GM12878 (cell line): ENCODE measurements at regions not wholly inside any gene's neighbourhood (a gene's known extent, or its start where the extent isn't known, plus 50 kb on each side); places are given as distances from the start of the nearest gene placed in this dataset.
"Not testable (repeated sequence)": the region's sequence is repeated elsewhere in the genome, so short reads cannot be mapped to it uniquely, and the experiment has no call there.

Experiments
- ATAC-seq: fragments of 200-7000 bp; cut with Tn5 transposase; 3 replicates; pipeline ENCODE4 v1.9.1; 2020; ENCODE audit warnings: mild to moderate bottlenecking, moderate library complexity
- BruUV-seq: library from RNA; stranded (reverse); fragments of 400-500 nt; replicated peaks from 2 replicates; lab custom pipeline; 2021; lab: Mats Ljungman, UMichigan
- CTCF ChIA-PET: fragments of 300-600 bp; sonication (Branson Sonifier 250); formaldehyde crosslinking; extraction: SDS; loops from one replicate; lab custom pipeline; 2021; ENCODE audit warnings: inconsistent platforms; lab: Yijun Ruan, JAX
- POLR2A ChIA-PET: fragments of 350-600 bp; formaldehyde crosslinking; extraction: SDS; loops from one replicate; lab custom pipeline; 2021; ENCODE audit warnings: inconsistent platforms; lab: Charles Lee
- RAD21 ChIA-PET: fragments of 300-600 bp; sonication (Branson Sonifier 250); formaldehyde crosslinking; loops from one replicate; lab custom pipeline; 2023; ENCODE audit warnings: antibody characterized with exemption; ENCODE audit not compliant: unreplicated experiment; lab: Charles Lee
- SMC1A ChIA-PET: fragments of 300-600 bp; sonication (Branson Sonifier 250); formaldehyde crosslinking; loops from one replicate; lab custom pipeline; 2023; ENCODE audit not compliant: unreplicated experiment, uncharacterized antibody; lab: Charles Lee
- DNase-seq: peaks from one replicate; pipeline ENCODE4 v3.0.0-alpha.2; 2011; ENCODE audit warnings: low read depth, low spot score
- FAIRE-seq: peaks from 3 replicates; lab custom pipeline; 2011; peaks lifted over from hg19 to GRCh38; lab: Jason Lieb, UNC
- H2AFZ ChIP-seq: 2 replicates; pipeline ENCODE4 v1.6.0; 2011; ENCODE audit warnings: low read depth, low read length, control low read depth; ENCODE audit not compliant: control insufficient read depth
- H3K27ac ChIP-seq: 2 replicates; pipeline ENCODE4 v1.5.1; 2011; ENCODE audit warnings: control low read depth; ENCODE audit not compliant: control insufficient read depth, insufficient read depth
- H3K27me3 ChIP-seq, 2 experiments: replicated peaks in 1 of 2; 2 replicates each; pipeline versions ENCODE4 v1.6.0 to v1.6.1; 2011; ENCODE audit warnings: low read length in 1 of 2; ENCODE audit not compliant: control insufficient read depth in 2 of 2, insufficient read depth in 2 of 2
- H3K36me3 ChIP-seq, 2 experiments: 2 replicates each; pipeline ENCODE4 v1.5.1; 2011; ENCODE audit warnings: low read length in 1 of 2; ENCODE audit not compliant: control insufficient read depth in 2 of 2, insufficient read depth in 2 of 2
- H3K4me1 ChIP-seq: 2 replicates; pipeline ENCODE4 v1.6.1; 2011; ENCODE audit warnings: mild to moderate bottlenecking, low read length, moderate library complexity, mixed read lengths; ENCODE audit not compliant: control insufficient read depth, insufficient read depth
- H3K4me2 ChIP-seq: 2 replicates; pipeline ENCODE4 v1.6.0; 2011; ENCODE audit warnings: control low read depth; ENCODE audit not compliant: control insufficient read depth, insufficient read depth
- H3K4me3 ChIP-seq: fragments of 200-600 bp; sonication (generic); 2 replicates; pipeline ENCODE4 v1.5.1; 2016
- H3K79me2 ChIP-seq: 2 replicates; pipeline ENCODE4 v1.6.0; 2011; ENCODE audit warnings: low read length; ENCODE audit not compliant: control insufficient read depth, insufficient read depth
- H3K9ac ChIP-seq: 2 replicates; pipeline ENCODE4 v1.8.0; 2011; ENCODE audit warnings: low read length, control low read depth, mixed read lengths; ENCODE audit not compliant: control insufficient read depth, insufficient read depth
- H3K9me3 ChIP-seq: replicated peaks from 3 replicates; pipeline ENCODE4 v1.5.1; 2011; ENCODE audit warnings: mild to moderate bottlenecking, low read length; ENCODE audit not compliant: control insufficient read depth, insufficient read depth
- H4K20me1 ChIP-seq: 2 replicates; pipeline ENCODE4 v1.6.0; 2011; ENCODE audit not compliant: control insufficient read depth, insufficient read depth
- CTCF ChIP-seq, 3 experiments: IDR thresholded peaks in 2 of 3; conservative IDR thresholded peaks in 1 of 3; 2 replicates each; pipeline ENCODE4 v1.5.1; 2011; ENCODE audit warnings: low read depth in 3 of 3, low read length in 3 of 3, mild to moderate bottlenecking in 3 of 3, control low read depth in 2 of 3, moderate library complexity in 2 of 3, inconsistent platforms in 1 of 3, mixed read lengths in 1 of 3; ENCODE audit not compliant: control insufficient read depth in 2 of 3, insufficient read depth in 1 of 3; ENCODE audit errors: extremely low read depth in 1 of 3
- ZNF274 ChIP-seq: IDR thresholded peaks from one replicate; pipeline ENCODE4 v1.8.0; 2011; ENCODE audit not compliant: insufficient read length, insufficient read depth
- WGBS: methylation state at CpG from one replicate; pipeline ENCODE4 v1.1.6; 2016; ENCODE audit warnings: low lambda C conversion rate; ENCODE audit not compliant: insufficient replicate concordance, insufficient coverage; ENCODE audit errors: missing lambda C conversion rate; 5-methylcytosine and 5-hydroxymethylcytosine counted together
- in situ Hi-C: fragments of 300-500 bp; cut with MboI; formaldehyde crosslinking; loops from 9 replicates; pipeline ENCODE4 v1.14.3; 2018; ENCODE audit warnings: mixed read lengths
- intact Hi-C: fragments of 100-400 bp; cut with micrococcal nuclease; formaldehyde crosslinking; loops from one replicate; pipeline ENCODE4 v1.14.2; 2022; ENCODE audit not compliant: unreplicated experiment

- H2AFZ ChIP-seq, ATAC-seq, H3K27ac ChIP-seq, BruUV-seq, H3K9me3 ChIP-seq, intact Hi-C loops, H3K79me2 ChIP-seq, H4K20me1 ChIP-seq, H3K4me2 ChIP-seq, FAIRE-seq, H3K9ac ChIP-seq, DNase-seq, H3K36me3 ChIP-seq, H3K4me1 ChIP-seq, H3K27me3 ChIP-seq, H3K4me3 ChIP-seq: not testable (repeated sequence)
- ChIA-PET SMC1A (interaction anchor here (0.6 to 3.9 kb wide), 9 partner anchors 12 to 432 kb away, joined by 3 to 26 read pairs (median 4); no protein-coding TSS in a partner anchor), POLR2A (interaction anchor here (0.7 kb wide), 1 partner anchor 8 kb away, joined by 3 read pairs; no protein-coding TSS in a partner anchor), CTCF (interaction anchor here (0.6 to 6.1 kb wide), 17 partner anchors 9 to 367 kb away, joined by 3 to 66 read pairs (median 7); no protein-coding TSS in a partner anchor), RAD21 (interaction anchor here (2.2 kb wide), 1 partner anchor 116 kb away, joined by 15 read pairs; no protein-coding TSS in a partner anchor)
- in situ Hi-C loops, result loop anchor here (25.0 kb wide), 1 partner anchor 120 kb away; no protein-coding TSS in a partner anchor
- WGBS, result 36% methylated on average over 5 of the region's 5 CpGs
Measured at GRCh38 chr7:38331853-38332595, 58.6 kb upstream of the TARP start.

- Histone ChIP-seq H2AFZ (no peak overlapping the region), H3K36me3 (no peaks in the 10 kb centered on the region), H3K9me3 (no peaks in the 10 kb centered on the region), H3K79me2 (no peaks in the 10 kb centered on the region), H3K9ac (no peak overlapping the region), H3K4me2 (no peak overlapping the region), H3K4me1 (no peaks in the 10 kb centered on the region), H3K4me3 (no peak overlapping the region), H3K27ac (no peak overlapping the region), H3K27me3 (no peaks in the 10 kb centered on the region), H4K20me1 (no peaks in the 10 kb centered on the region)
- SMC1A ChIA-PET, result interaction anchor here (0.6 to 3.9 kb wide), 12 partner anchors 11 to 609 kb away, joined by 3 to 26 read pairs (median 4); no protein-coding TSS in a partner anchor
- intact Hi-C loops (no loop called here), in situ Hi-C loops (loop anchor here (25.0 kb wide), 1 partner anchor 119 kb away; no protein-coding TSS in a partner anchor)
- POLR2A ChIA-PET, result interaction anchor here (0.7 to 1.2 kb wide), 2 partner anchors 11 to 223 kb away, joined by 3 to 4 read pairs; no protein-coding TSS in a partner anchor
- TF ChIP-seq ZNF274, result no peak
- TF ChIP-seq CTCF (IDR thresholded peaks at IDR 0.05 in 2 of 3, conservative IDR thresholded peaks at IDR 0.05 in 1 of 3; ENCODE audit: control insufficient read depth in 2 of 3, extremely low read depth in 1 of 3, insufficient read depth in 1 of 3, low read depth in 3 of 3, low read length in 3 of 3), result peak in 2 of 3 experiments; percentile 4 to 37; a peak in 3 of 6 replicates
- no peak for FAIRE-seq
- ATAC-seq, result peak; percentile 40
- CTCF ChIA-PET, result interaction anchor here (0.8 to 6.1 kb wide), 24 partner anchors 10 to 410 kb away, joined by 3 to 66 read pairs (median 4); partner anchors contain the start of gene EPDR1
- WGBS, result 59% methylated on average over 7 of the region's 7 CpGs
- RAD21 ChIA-PET, result interaction anchor here (0.8 to 2.2 kb wide), 5 partner anchors 12 to 115 kb away, joined by 3 to 15 read pairs (median 5); no protein-coding TSS in a partner anchor
- DNase-seq, result no peak
- BruUV-seq, result no TSS peak
Measured at GRCh38 chr7:38330861-38331621, 57.6 kb upstream of the TARP start.
